Stimulated activated naive CD4-positive, alpha-beta T cell (primary cell): ENCODE measurements at regions not wholly inside any gene's neighbourhood (a gene's known extent, or its start where the extent isn't known, plus 50 kb on each side); places are given as distances from the start of the nearest gene placed in this dataset.

Experiments used
- DNase-seq, 6 experiments: peaks; one replicate each; lab custom pipeline; 2025; lab: John Stamatoyannopoulos, UW

- peak; percentile 65 to 87 (median 72) for DNase-seq
Observed at GRCh38 chr7:131106681-131107336, 220.9 kb upstream of the MKLN1 start.

DNA sequence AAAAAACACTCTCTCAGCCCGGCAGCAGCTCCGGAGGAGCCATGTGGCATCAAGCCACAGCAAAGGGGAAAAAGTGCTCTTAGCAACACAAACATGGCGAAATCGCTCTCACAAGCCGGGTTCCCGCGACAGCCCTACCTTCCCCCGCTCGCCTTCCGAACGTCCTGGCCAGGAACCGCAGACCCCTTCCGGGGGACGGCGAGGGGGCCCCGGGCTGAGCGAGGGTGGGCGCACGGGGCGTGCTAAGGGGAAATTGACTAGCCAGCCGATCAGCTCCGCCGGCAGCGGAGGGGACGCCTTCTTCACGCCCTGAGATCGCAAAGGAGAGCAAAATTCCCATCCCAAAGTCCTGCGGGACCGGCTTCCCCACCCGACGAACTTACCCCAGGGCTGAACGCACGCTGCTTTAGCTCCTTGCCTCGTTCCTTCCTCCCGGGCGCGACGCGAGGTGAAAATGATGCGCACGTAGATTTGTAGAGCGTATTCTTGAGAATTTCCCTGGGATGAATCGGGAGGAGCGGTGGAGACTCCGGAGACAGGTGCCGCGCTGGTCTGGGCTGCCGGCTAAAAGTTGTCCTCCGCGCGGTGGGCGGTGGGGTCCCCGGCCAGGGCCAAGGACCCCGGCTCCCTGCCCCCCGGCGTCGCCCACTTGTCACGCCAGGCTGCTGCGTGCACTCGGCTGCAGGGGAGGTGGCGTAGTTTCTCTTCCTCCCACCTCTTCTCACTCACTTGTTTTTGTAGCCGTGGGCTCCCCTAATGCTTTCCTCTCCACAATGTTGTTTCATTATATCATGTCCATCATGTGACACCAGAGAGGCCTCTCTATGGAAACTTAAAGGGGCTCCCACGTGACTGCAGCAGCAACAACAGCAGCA, 220.1 kb upstream of the MKLN1 start:
- peak; percentile 56 to 87 (median 79) for DNase-seq

- DNase-seq, result peak in 4 of 6 experiments; percentile 14 to 76 (median 66)
Observed at GRCh38 chr7:131108212-131108940, 219.3 kb upstream of the MKLN1 start.

DNA sequence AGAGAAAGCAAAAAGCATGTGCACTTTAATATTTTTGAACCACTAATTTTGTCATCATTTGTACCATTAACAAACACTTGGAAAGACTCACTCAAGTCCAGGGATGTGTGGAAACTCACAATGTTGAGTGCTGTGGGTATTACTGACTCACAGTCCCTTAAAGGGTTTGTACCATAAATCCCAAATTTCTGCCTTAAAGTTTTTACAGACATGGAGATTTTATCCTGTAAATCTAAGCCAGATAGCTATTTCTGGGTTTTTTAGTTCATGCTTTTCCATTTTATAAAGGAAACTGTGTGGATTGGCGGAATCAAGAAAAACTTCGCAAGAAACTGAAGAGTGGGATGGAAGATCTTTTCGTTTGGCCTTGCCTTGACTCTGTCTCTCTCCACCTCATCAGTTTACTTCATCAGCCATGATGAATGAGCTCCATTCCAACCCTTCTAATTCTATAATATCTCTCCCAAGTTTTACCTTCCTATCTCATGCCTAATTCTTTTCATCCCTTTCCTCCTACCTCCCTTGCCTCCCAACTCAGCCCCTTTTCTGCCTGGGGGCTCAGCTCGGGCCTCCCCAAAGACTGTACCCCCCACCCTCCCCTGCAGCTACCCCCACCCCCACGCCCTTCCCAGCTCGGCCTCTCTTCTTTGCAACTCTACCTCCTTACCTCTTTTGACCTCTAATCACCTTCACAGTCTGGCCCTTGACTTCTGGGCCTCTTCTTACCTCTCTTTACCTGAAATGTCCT, 218.5 kb upstream of the MKLN1 start:
- no peak for DNase-seq

DNA sequence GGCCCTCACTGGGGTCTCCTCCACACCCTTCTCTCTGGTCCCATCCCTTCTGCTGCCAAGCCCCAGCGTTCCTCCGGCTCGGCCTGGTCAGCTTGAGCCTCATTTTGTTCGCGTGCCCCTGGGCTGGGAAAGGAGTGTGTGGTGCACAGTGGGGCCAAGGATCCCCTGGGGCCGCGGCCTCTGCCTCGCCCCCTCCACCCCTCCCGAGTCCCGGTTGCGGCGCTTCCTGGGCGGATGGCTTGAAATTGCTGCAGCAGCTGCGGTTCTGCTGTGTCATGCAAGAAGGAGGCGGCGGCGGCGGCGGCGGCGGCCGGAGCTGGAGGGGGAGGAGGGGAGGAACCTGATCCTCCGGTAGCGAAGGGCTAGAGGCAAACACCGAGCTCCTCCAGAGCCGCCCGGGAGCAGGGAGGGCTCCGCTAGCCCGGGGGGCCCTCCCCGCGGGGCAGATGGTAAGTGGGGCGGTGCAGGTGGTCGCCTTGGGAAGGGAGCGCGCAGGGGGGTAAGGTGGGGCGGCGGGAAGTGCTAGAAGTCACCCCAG, 217.8 kb upstream of the MKLN1 start:
- DNase-seq, result peak; percentile 41 to 68 (median 58)

DNA sequence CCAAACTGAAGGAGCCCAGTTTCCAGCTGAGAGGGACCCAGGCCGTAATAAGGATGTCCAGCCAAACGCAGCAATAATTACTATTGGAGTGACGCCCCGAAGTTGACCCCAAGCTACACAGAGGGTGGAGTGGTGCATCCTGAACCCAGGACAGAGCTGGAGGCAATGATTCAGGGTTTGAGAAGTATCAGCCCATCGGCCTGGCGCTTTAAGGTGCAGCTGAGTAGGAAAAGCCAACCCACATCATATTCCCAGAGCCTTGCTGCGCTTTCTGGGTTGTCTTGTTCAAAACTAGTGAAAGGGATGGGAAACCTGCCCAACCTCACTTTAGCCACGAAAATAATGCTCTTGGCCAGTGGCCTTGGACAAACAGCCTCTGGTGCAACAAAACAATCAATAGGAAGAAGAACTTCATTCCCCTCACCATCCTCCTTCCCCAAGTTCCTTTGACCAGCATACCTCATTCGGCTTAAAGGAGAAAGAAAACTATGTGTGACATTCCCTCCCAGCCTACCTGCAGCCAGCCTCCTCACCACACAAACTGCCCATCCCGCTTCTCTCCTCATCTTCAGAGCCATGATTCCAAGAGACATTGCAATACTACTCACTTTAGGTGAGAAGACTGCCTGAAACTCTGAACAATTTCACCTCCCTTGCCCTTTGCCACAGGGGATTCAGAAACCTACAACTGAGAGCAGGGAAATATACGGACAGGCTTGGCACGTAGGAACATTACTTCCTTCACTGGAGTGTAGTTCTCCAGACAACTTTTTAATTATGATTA, 217.2 kb upstream of the MKLN1 start:
- DNase-seq, result no peak

- peak in 3 of 6 experiments; percentile 29 to 47 (median 37) for DNase-seq
Observed at GRCh38 chr7:131111081-131111576, 216.5 kb upstream of the MKLN1 start.

DNA sequence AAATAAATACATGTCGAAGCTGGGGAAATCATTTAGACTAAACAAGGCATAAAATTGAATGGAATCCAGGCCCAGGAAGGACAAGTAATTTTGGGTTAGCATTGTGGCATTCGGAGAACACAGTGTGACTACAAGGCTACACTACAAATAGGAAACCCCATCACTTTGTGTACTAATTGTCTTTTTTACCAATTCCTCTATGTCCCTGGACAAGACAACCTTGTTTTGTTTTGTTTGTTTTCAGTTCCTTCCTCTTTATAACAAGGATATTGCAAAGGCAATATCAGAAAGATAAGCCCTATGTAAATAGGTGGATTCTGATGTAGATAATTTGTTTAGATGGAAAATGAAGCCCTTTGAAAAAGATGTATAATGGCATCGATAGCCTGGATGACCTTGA, 215.9 kb upstream of the MKLN1 start:
- no peak for DNase-seq

- no peak for DNase-seq
Observed at GRCh38 chr7:131112431-131112830, 215.2 kb upstream of the MKLN1 start.

DNA sequence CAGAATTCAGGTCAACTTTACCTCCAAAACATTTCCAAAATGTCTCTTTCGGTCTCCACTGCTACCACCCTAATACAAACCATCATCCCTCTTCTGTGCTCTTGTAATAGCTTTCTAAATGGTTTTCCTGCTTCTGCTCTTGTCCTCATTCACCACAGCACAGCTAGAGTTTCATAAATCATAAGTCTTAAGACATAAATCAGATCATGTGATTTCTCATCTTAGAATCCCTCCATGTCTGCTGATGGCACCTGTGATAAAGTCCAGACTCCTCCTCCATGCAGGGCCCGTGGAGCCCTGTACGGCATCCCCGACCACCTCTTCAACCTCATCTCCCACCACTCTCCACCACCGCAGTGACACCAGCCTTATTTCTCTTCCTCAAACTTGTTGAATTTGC, 212.3 kb upstream of the MKLN1 start:
- DNase-seq, result no peak

GRCh38 chr7:131117439-131117838, 210.2 kb upstream of the MKLN1 start:
- DNase-seq, result no peak

- no peak for DNase-seq
Observed at GRCh38 chr7:131119381-131119780, 208.3 kb upstream of the MKLN1 start.

GRCh38 chr7:131122394-131122793, 205.3 kb upstream of the MKLN1 start:
- no peak for DNase-seq

- DNase-seq, result no peak
Observed at GRCh38 chr7:131124001-131124629, 203.6 kb upstream of the MKLN1 start.

- DNase-seq, result no peak
Observed at GRCh38 chr7:131124867-131125266, 202.8 kb upstream of the MKLN1 start.

DNA sequence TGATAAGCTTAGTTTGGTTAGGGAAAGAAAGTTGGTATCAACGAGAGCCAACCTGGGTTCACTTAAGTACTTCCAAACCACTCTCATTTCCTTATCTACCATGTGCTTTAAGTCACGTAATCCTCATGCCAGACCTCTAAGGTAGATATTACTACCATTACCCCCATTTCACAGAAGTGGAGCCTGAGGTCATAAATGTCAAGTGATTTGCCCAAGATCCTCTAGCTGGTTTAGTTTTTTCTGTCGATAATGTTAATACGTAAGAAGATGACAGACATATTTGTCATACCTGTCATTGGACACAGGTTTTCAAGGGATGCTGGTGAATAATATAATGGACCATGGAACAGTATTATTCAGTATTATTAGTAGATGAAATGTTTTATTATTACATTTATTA, 197.4 kb upstream of the MKLN1 start:
- DNase-seq, result no peak

DNA sequence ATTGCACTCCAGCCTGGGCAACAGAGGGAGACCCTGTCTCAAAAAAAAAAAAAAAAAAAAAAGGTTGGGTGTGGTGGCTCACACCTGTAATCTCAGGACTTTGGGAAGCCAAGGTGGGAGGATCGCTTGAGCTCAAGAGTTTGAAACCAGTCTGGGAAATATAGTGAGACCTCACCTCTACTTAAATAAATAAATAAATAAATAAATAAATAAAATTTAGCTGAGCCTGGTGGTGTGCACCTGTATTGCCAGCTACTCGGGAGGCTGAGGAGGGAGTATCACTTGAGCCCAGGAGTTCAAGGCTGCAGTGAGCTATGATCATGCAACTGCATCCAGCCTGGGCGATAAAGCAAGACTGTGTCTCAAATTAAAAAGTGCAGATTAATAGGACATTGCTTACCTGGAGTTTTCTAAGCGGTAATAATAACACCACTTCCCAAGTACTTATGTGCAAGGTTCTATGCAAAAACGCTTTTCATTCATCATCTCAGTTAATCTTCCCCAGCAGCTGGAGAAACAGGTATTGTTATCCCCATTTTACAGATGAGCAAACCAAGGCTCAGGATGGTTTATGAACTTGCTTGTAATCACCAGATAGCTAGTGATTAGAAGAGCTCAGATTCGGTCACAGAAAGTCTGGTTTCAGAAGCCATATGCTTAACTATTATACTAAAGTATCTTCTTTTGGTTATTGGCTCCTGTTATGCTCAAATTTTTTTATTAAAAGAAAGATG, 196.5 kb upstream of the MKLN1 start:
- DNase-seq, result no peak

DNA sequence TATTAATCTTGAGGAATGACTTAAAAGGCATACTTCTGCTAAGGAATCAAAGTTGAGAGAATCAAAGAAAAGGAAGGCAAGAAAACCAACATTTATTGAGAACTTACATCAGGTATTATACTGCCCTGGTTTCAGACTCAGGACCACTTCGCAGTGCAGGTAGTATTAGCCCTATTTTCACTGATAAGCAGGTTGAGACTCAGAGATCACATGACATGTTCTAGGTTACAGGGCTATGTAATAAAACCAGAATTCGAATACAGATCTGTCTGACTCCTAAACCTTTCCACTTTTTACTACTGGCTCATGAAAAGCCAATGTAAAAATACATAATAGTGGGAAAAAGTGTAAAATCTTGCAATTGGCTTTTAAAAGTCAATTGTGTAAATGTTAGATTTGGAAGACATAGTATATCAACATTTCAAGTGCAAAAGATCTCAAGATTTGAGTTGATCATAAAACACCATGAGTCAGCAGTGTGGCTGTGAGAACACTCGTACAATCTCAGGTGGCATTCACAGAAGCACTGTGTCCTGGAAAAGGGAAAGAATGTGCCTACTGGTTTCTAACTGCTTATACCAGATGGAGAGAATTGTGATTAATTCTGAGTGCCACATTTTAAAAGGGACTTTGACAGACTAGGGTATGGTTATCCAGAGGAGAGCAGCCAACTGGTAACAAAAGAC, 195.8 kb upstream of the MKLN1 start:
- no peak for DNase-seq

- no peak for DNase-seq
Observed at GRCh38 chr7:131139462-131139861, 188.2 kb upstream of the MKLN1 start.
